Dendritic cell treated with granulocyte-macrophage colony-stimulating factor and Interleukin-4, amounts not matched to agents 40 ng/mL and 50 ng/mL, for 4 days (primary cell): ENCODE measurements at regions not wholly inside any gene's neighbourhood (a gene's known extent, or its start where the extent isn't known, plus 50 kb on each side); places are given as distances from the start of the nearest gene placed in this dataset.

Experiments
- H3K27ac Mint-ChIP-seq: one replicate; pipeline ENCODE4 v1.8.0; 2022; ENCODE audit warnings: mild to moderate bottlenecking, mixed read lengths
- H3K27me3 Mint-ChIP-seq: one replicate; pipeline ENCODE4 v1.8.0; 2022; ENCODE audit warnings: mild to moderate bottlenecking, mixed read lengths
- H3K36me3 Mint-ChIP-seq: one replicate; pipeline ENCODE4 v1.8.0; 2022; ENCODE audit warnings: low read depth, mixed read lengths
- H3K4me1 Mint-ChIP-seq: one replicate; pipeline ENCODE4 v1.8.0; 2022; ENCODE audit warnings: low read depth, mixed read lengths
- H3K4me3 Mint-ChIP-seq: one replicate; pipeline ENCODE4 v1.8.0; 2022; ENCODE audit warnings: mild to moderate bottlenecking, moderate library complexity, mixed read lengths
- H3K9me3 Mint-ChIP-seq: one replicate; pipeline ENCODE4 v1.8.0; 2022; ENCODE audit warnings: mixed read lengths
- intact Hi-C: fragments of 100-400 bp; cut with micrococcal nuclease; formaldehyde crosslinking; loops from one replicate; pipeline ENCODE4 v1.15.0; 2022

DNA sequence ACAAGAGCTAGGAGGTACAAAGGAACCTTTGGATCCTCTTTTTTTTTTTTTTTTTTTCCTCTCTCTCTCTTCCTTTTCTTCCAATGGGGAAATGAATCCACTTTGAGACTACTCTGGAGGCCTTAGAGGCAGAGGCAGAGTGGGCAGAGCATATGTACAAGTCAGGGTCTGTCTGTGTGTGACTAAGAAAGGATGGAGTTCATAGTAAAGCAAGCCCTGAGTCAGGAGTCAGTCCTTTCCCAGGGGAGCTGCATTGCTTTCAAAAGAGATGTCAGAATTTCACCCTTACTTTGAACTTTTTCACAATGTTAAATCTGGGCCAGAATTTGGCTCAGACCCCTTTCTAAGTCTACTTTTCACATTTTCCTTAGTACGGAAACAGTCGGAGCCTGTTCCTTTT is 792.4 kb upstream of the C9orf72 start:
- Mint-ChIP-seq H3K27me3 (no peaks in the 10 kb centered on the region), H3K9me3 (peaks cover 16% of the 10 kb centered on the region), H3K4me3 (no peak overlapping the region), H3K36me3 (no peaks in the 10 kb centered on the region), H3K27ac (no peak overlapping the region), H3K4me1 (no peaks in the 10 kb centered on the region)
- intact Hi-C loops, result no loop called here

DNA sequence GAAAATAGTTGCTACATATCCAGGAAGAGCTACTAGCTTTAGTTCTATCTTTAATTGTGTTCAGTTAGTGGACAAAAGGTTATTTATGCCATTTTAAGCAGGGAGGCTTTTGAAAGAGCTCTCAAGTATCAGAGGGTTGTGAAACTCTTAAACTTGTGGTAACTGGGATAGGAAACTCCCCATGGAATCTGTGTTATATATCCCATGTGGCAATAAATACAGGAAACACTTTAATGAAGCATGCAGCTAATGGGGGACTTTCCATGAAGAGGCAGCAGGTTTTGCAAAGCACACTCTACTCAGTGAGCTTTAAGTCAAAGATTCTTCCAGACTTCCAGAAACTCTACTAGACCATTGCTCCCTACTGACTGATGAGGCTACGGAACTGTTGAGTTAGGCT is 805.0 kb upstream of the C9orf72 start:
- Mint-ChIP-seq H3K4me1 (no peaks in the 10 kb centered on the region), H3K27me3 (no peaks in the 10 kb centered on the region), H3K4me3 (no peak overlapping the region), H3K9me3 (peaks cover 18% of the 10 kb centered on the region), H3K27ac (no peak overlapping the region), H3K36me3 (no peaks in the 10 kb centered on the region)
- intact Hi-C loops, result no loop called here

DNA sequence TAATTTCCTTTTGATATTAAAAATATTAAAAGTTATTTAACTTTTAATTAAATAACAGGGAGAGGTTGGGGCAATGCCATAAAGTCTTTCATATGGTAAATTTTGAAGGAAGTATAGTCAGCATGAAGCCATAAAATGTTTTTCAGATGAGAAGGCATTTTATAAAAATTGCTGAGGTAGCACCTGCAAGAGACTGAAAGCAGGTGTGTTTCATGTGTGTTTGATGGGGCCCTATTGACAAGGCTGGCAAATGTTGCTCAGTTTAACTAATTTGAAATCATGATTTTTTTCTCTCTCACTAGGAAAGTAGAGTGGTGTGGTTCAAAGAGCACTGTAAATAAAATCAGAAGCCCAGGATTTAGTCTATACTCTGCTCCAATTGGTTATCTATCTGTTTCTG is 805.8 kb upstream of the C9orf72 start:
- H3K4me3 Mint-ChIP-seq, result no peak overlapping the region
- no peaks in the 10 kb centered on the region for H3K36me3 Mint-ChIP-seq
- H3K27ac Mint-ChIP-seq, result no peak overlapping the region
- no peaks in the 10 kb centered on the region for H3K27me3 Mint-ChIP-seq
- intact Hi-C loops, result no loop called here
- H3K4me1 Mint-ChIP-seq, result no peaks in the 10 kb centered on the region
- H3K9me3 Mint-ChIP-seq, result peaks cover 18% of the 10 kb centered on the region

DNA sequence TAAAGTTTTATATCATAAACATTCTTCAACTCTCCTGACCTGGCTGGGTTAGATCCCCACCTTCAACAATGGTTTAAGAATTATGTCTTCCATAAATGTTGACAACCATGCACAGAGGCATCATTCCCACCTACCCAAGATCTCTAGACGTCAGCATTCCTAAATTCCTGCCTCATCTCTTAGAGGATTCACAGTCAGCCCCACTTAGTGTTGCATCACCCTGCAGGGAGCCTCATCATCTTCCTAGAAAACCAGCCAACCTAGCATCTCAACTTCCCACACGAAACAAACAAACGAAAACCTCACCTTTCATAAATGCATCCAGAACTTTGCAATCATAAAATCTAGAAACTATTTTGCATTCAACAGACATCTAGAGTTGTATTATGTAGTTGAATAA is 816.1 kb upstream of the C9orf72 start:
- Mint-ChIP-seq H3K9me3 (peaks cover 31% of the 10 kb centered on the region), H3K4me3 (no peak overlapping the region), H3K27me3 (no peaks in the 10 kb centered on the region), H3K27ac (no peak overlapping the region), H3K4me1 (no peaks in the 10 kb centered on the region), H3K36me3 (no peaks in the 10 kb centered on the region)
- intact Hi-C loops, result no loop called here

DNA sequence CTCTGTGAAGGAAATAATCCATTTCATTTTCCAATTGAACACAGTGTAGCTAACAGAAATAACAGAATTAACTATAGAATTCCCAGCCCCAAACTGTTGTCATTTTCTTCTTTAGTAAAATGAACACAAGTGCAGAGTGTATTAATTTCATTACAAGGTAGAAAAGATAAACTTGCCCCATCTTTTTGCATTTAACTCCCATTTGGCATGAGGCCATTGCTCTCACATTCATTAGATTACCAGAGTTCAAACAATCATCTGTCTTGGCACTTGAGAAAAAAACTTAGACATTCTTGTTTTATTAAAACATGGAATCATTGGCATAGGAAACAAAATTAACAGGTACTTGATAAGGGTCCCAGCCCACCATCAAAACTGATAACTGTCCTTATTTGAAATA is 821.5 kb upstream of the C9orf72 start:
- Mint-ChIP-seq H3K4me1 (no peaks in the 10 kb centered on the region), H3K27ac (no peak overlapping the region), H3K4me3 (no peak overlapping the region), H3K27me3 (no peaks in the 10 kb centered on the region), H3K36me3 (no peaks in the 10 kb centered on the region), H3K9me3 (peaks cover 9% of the 10 kb centered on the region)
- intact Hi-C loops, result no loop called here

DNA sequence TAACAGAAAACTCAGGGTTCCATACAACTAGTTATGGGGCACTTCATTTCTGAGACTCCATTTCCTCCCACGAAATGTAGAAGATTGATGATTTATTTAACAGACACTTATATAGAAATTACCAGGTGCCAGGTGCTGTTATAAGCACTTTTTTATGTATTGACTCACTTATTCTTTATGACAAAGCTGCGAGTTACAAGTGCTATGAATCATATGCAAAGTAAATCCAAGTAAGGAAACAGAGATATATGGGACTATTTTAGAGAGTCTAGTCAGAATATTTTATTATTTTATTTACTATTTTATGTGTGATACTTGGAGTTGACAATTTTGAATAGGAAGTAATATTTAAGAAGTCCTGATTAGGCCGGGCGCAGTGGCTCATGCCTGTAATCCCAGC is 822.8 kb upstream of the C9orf72 start:
- Mint-ChIP-seq H3K4me3 (no peak overlapping the region), H3K9me3 (peaks cover 8% of the 10 kb centered on the region), H3K4me1 (no peaks in the 10 kb centered on the region), H3K27ac (no peak overlapping the region), H3K36me3 (no peaks in the 10 kb centered on the region), H3K27me3 (no peaks in the 10 kb centered on the region)
- intact Hi-C loops, result no loop called here

DNA sequence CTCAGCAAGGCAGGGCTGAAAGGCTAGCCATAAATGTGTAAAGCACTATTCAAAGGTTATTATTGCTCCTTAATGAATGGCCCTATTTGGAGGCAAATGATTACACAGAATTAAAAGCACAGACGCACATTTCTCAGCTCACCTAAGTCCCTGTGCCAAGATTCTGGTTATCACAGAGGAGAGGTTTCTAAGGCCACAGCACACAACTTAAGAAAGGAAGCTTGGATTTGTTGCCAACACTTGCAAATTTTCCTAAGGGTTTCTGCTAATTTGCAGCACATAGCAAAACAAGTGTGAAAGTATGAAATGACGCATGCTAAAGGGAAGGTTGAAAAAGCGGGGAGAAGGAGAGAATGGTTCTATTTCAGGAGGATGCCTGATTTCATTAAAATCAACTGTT is 834.1 kb upstream of the C9orf72 start:
- Mint-ChIP-seq H3K36me3 (no peaks in the 10 kb centered on the region), H3K27me3 (no peaks in the 10 kb centered on the region), H3K27ac (no peak overlapping the region), H3K9me3 (peaks cover 6% of the 10 kb centered on the region), H3K4me1 (no peaks in the 10 kb centered on the region), H3K4me3 (no peak overlapping the region)
- intact Hi-C loops, result no loop called here

DNA sequence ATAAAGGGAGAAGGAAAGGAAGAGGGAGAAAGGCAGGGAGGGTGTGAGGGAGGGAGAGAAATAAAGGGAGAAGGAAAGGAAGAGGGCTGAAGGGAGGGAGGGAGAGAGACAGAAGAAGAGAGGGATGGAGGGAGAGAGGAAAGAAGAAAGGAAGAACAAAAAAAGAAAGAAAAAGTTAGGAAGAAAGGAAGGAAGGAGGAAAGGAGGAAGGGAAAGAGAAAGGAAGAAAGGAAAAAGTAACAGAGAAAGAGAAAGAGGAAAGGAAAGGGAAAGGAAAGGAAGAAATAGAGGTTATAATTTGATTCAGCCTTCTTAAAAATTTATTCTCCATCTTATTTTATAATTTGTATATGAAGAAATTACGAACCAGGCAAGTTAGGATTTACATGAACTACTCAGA is 836.6 kb upstream of the C9orf72 start:
- Mint-ChIP-seq H3K36me3 (no peaks in the 10 kb centered on the region), H3K9me3 (no peaks in the 10 kb centered on the region), H3K4me1 (no peaks in the 10 kb centered on the region), H3K27me3 (no peaks in the 10 kb centered on the region), H3K4me3 (no peak overlapping the region), H3K27ac (no peak overlapping the region)
- intact Hi-C loops, result no loop called here

DNA sequence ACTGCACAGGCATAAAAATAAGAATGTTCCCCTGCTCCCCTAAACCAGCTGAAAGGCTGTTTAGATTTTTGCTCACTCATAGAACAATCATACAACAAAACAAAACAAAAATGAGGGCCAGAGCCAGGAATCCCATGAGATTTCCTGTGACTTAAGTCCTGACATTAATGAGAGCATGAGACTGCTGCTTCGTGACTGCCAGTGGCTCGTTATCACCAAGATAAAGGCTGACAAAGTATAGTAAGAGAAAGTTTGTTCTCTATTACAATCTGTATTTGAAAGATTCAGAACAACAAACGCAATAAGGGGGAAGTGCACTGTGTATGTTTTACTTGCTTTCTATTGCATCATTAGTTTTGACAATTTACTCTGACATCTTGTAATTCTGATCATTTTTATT is 837.1 kb upstream of the C9orf72 start:
- Mint-ChIP-seq H3K4me3 (no peak overlapping the region), H3K4me1 (no peaks in the 10 kb centered on the region), H3K9me3 (no peaks in the 10 kb centered on the region), H3K27me3 (no peaks in the 10 kb centered on the region), H3K36me3 (no peaks in the 10 kb centered on the region), H3K27ac (no peak overlapping the region)
- intact Hi-C loops, result no loop called here

DNA sequence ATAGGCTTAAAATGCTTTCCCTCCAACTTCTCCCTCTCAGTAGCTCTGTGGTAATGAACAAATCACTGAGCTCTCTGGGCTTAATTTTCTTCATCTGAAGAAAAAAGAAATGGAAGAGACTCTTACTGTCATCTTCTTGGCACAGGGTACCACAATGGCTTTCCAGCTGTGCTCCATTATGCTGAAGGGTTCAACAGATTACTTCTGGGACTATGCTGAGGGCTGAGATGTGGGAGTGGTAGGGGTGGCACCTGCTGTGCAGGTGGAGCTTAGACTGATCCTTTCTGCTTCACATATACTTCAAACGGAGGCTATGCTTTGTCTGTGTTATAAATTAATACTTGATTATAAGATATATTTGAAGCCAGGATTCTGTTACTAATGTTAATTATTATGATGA is 840.2 kb upstream of the C9orf72 start:
- Mint-ChIP-seq H3K9me3 (no peaks in the 10 kb centered on the region), H3K4me3 (no peak overlapping the region), H3K4me1 (no peaks in the 10 kb centered on the region), H3K36me3 (no peaks in the 10 kb centered on the region), H3K27me3 (no peaks in the 10 kb centered on the region), H3K27ac (no peak overlapping the region)
- intact Hi-C loops, result no loop called here

DNA sequence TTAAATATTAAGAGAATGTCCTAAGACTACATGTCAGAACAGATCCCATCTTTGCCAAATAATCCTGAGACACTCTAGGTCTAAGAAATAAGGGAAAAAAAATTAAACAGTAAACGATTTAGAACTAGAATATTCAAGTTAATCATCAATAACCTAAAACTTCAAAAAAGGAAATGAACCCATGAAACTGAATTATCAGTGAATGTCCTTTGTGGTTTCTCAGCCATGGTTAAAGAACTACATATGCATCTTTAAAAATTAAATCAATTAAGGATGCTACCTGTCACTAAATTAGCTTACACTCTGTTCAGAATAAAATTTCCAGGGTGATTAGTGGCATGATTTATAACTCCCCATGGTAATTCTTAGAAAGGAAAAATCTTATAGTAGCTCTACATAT is 850.0 kb upstream of the C9orf72 start:
- H3K36me3 Mint-ChIP-seq, result no peaks in the 10 kb centered on the region
- intact Hi-C loops, result no loop called here
- no peaks in the 10 kb centered on the region for H3K9me3 Mint-ChIP-seq
- no peak overlapping the region for H3K27ac Mint-ChIP-seq
- no peaks in the 10 kb centered on the region for H3K27me3 Mint-ChIP-seq
- H3K4me3 Mint-ChIP-seq, result no peak overlapping the region
- H3K4me1 Mint-ChIP-seq, result no peaks in the 10 kb centered on the region

DNA sequence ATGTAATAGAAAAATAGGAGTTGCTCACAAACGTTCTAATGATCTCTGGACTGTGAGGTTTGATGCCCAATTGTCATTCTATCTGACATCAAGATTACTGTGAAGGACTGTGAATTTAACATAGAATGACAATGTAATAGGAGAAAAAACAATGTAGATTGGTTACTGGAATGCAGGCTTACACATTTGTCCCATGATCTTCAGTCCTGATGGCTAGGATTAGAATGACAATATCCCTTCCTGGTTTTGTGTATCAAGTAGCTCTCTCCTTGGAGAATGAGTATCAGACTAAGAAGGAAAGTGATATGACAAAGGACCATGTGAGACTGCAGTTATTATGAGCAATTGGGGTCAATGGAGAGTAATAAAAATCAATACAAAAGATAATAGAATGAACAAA is 862.2 kb upstream of the C9orf72 start:
- H3K4me3 Mint-ChIP-seq, result no peak overlapping the region
- peaks cover 10% of the 10 kb centered on the region for H3K9me3 Mint-ChIP-seq
- intact Hi-C loops, result no loop called here
- H3K36me3 Mint-ChIP-seq, result no peaks in the 10 kb centered on the region
- H3K27me3 Mint-ChIP-seq, result no peaks in the 10 kb centered on the region
- H3K4me1 Mint-ChIP-seq, result no peaks in the 10 kb centered on the region
- no peak overlapping the region for H3K27ac Mint-ChIP-seq

DNA sequence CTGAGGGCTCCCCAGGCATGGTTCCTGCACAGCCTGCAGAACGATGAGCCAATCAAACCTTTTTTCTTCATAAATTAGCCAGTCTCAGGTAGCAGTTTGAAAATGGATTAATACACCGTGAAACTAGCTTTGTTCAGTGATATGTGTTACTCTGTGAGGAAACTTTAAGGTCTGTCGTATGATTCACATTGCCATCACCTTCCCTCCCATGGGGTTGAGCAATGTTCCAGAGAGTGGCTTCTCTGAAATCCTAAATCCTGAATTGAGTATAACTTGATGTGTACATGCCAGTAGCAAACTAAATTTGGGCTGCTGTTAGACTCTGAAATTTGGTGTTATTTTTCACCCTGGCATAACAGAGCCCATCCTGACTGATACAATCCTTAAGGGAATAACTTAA is 866.4 kb upstream of the C9orf72 start:
- Mint-ChIP-seq H3K4me3 (no peak overlapping the region), H3K36me3 (no peaks in the 10 kb centered on the region), H3K9me3 (peaks cover 30% of the 10 kb centered on the region), H3K27ac (no peak overlapping the region), H3K27me3 (no peaks in the 10 kb centered on the region), H3K4me1 (no peaks in the 10 kb centered on the region)
- intact Hi-C loops, result no loop called here

DNA sequence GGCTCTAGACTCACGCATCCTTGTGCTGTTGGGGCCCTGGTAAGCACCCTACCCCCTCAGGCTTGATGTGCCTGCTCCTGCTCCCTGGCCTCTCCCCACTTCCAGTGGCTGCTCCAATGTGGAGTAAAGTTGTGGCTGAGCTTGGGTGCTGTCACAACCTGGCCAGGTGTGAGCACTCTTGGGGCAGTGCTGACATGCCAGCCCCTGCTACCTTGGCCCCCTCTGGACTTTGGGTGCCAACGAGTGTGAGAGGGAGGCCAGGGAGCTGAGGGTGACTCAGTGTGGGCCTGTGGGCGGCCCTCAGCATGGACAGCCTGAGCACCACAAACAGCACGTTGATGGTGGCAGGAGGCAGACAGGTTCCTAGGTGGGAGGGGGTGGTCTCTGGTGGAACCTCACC is 870.2 kb upstream of the C9orf72 start:
- Mint-ChIP-seq H3K36me3 (no peaks in the 10 kb centered on the region), H3K27me3 (no peaks in the 10 kb centered on the region)

DNA sequence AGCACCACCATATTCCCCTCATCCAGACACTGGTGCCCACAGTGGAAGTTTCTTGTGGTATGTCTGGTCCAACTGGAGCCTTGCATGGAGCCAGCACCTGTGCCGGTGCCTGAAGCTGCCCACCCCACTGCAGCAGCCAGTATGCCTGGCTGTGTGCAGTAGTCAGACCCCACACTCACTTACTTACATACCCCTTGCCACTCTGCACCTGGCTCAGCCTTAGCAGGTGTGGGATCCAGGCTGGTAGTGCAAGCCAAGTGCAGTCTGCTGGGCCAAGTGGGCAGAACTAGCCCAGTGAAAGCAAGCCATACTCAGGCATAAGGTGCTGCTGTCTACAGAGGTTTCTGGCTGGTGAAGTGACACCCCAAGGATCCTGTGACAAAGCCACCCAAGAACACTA is 871.4 kb upstream of the C9orf72 start:
- Mint-ChIP-seq H3K27ac (no peak overlapping the region), H3K4me3 (no peak overlapping the region), H3K9me3 (peaks cover 50% of the 10 kb centered on the region), H3K27me3 (no peaks in the 10 kb centered on the region), H3K4me1 (no peaks in the 10 kb centered on the region), H3K36me3 (no peaks in the 10 kb centered on the region)
- intact Hi-C loops, result no loop called here

More for the DNA sequence above, 870.2 kb upstream of the C9orf72 start:
- H3K9me3 Mint-ChIP-seq, result peaks cover 46% of the 10 kb centered on the region
- no peak overlapping the region for H3K4me3 Mint-ChIP-seq
- intact Hi-C loops, result no loop called here
- H3K4me1 Mint-ChIP-seq, result no peaks in the 10 kb centered on the region
- H3K27ac Mint-ChIP-seq, result no peak overlapping the region

DNA sequence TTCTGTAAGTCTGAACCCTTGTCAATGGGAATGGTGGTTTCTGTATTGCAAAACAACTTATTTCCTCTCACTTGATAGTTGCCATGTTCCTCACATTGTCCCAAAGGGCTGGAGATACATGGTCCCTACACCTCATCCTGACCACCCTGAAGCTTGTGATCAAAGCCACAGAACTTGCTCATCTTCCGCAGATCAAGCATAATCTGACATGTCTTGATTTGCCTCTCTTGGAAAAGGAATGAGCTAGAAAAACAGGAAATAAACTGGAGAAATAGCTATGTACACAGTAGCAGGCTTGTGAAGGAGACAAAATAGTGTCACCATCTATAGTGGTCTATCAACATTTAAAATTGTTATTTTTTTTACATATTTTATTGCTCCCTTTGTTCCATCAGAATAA is 871.9 kb upstream of the C9orf72 start:
- peaks cover 50% of the 10 kb centered on the region for H3K9me3 Mint-ChIP-seq
- H3K4me3 Mint-ChIP-seq, result no peak overlapping the region
- no peak overlapping the region for H3K27ac Mint-ChIP-seq
- no peaks in the 10 kb centered on the region for H3K27me3 Mint-ChIP-seq
- intact Hi-C loops, result no loop called here
- H3K36me3 Mint-ChIP-seq, result no peaks in the 10 kb centered on the region
- no peaks in the 10 kb centered on the region for H3K4me1 Mint-ChIP-seq
